Lower leg skin (tissue), 4 donors: ENCODE measurements at regions not wholly inside any gene's neighbourhood (a gene's known extent, or its start where the extent isn't known, plus 50 kb on each side); places are given as distances from the start of the nearest gene placed in this dataset.

Experiments
- DNase-seq, 2 donors: peaks; one replicate each; pipeline ENCODE4 v3.0.0-alpha.2; 2019; ENCODE audit warnings: low spot score in 2 of 2
- H3K4me3 ChIP-seq: fragments of 200-600 bp; sonication (generic); 2 replicates; pipeline ENCODE4 v1.5.1; 2017; ENCODE audit warnings: mild to moderate bottlenecking, low read depth; ENCODE audit not compliant: poor library complexity, severe bottlenecking
- CTCF ChIP-seq, 3 donors: fragments of 450-650 bp; IDR thresholded peaks; one replicate each; pipeline ENCODE4 v1.5.1; 2016; ENCODE audit warnings: antibody characterized with exemption in 3 of 3, mild to moderate bottlenecking in 3 of 3, moderate library complexity in 2 of 3
- POLR2A ChIP-seq, 2 donors: fragments of 450-650 bp; IDR thresholded peaks; one replicate each; pipeline ENCODE4 v1.6.1; 2016 to 2017; ENCODE audit warnings: antibody characterized with exemption in 2 of 2, mild to moderate bottlenecking in 1 of 2, moderate library complexity in 1 of 2
- WGBS, 2 donors: methylation state at CpG; one replicate each; pipeline ENCODE4 v1.1.5; 2018; 5-methylcytosine and 5-hydroxymethylcytosine counted together
- intact Hi-C: fragments of 100-400 bp; cut with DNase I; formaldehyde crosslinking; loops from one replicate; pipeline ENCODE4 v1.15.0; 2023; ENCODE audit warnings: low total_unique reads

- no peak overlapping the region for H3K4me3 ChIP-seq
- DNase-seq = no peak
- WGBS, 2 donors = 78 to 91% methylated on average over 4 of the region's 4 CpGs
- TF ChIP-seq POLR2A (IDR thresholded peaks at IDR 0.05) = no peak
- TF ChIP-seq CTCF (IDR thresholded peaks at IDR 0.05) = no peak
- intact Hi-C loops = no loop called here
Measured at GRCh38 chr4:55242506-55242905, 103.5 kb upstream of the SRD5A3 start.

- H3K4me3 ChIP-seq = no peak overlapping the region
- intact Hi-C loops = no loop called here
- DNase-seq = no peak
- no peak for TF ChIP-seq POLR2A (IDR thresholded peaks at IDR 0.05)
- no peak for TF ChIP-seq CTCF (IDR thresholded peaks at IDR 0.05)
- WGBS, 2 donors = 81 to 90% methylated on average over 5 of the region's 5 CpGs
Measured at GRCh38 chr4:55247521-55247920, 98.5 kb upstream of the SRD5A3 start.

- WGBS, 2 donors = 76 to 78% methylated on average over 6 of the region's 6 CpGs
- intact Hi-C loops = no loop called here
- no peak for DNase-seq
- TF ChIP-seq CTCF (IDR thresholded peaks at IDR 0.05) (no peak), POLR2A (IDR thresholded peaks at IDR 0.05) (no peak)
- H3K4me3 ChIP-seq = no peak overlapping the region
Measured at GRCh38 chr4:55248756-55249155, 97.3 kb upstream of the SRD5A3 start.

DNA sequence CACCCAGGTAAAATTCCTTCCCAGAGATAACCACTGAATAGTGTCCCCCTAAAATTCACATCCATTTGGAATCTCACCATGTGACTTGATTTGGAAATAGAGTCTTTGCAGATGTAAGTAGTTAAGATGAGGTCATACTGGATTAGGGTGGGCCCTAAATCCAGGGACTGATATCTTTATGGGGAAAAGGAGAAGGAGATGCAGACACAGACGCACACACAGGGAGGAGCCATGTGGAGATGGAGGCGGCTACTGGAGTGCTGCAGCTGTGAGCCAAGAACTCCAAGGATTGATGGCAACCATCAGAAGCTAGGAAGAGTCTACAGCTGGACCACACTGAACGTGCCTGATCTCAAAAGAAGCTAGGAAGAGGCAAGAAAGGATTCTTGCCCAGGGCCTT lies 96.6 kb upstream of the SRD5A3 start:
- 60 to 64% methylated on average over 3 of the region's 3 CpGs for WGBS, 2 donors

GRCh38 chr4:55251342-55251741 lies 94.7 kb upstream of the SRD5A3 start:
- no peak for DNase-seq
- no peak overlapping the region for H3K4me3 ChIP-seq
- TF ChIP-seq CTCF (IDR thresholded peaks at IDR 0.05) (no peak), POLR2A (IDR thresholded peaks at IDR 0.05) (no peak)
- 63 to 68% methylated on average over 4 of the region's 4 CpGs for WGBS, 2 donors
- intact Hi-C loops = no loop called here

More for the DNA sequence above, 96.6 kb upstream of the SRD5A3 start:
- H3K4me3 ChIP-seq = no peak overlapping the region
- intact Hi-C loops = no loop called here
- no peak for DNase-seq
- TF ChIP-seq CTCF (IDR thresholded peaks at IDR 0.05) (no peak), POLR2A (IDR thresholded peaks at IDR 0.05) (no peak)

- intact Hi-C loops = no loop called here
- no peak overlapping the region for H3K4me3 ChIP-seq
- 86 to 88% methylated on average over 5 of the region's 5 CpGs for WGBS, 2 donors
- TF ChIP-seq CTCF (IDR thresholded peaks at IDR 0.05) = no peak
- no peak for TF ChIP-seq POLR2A (IDR thresholded peaks at IDR 0.05)
- DNase-seq = no peak
Measured at GRCh38 chr4:55251896-55252295, 94.1 kb upstream of the SRD5A3 start.
